HEK293T (cell line): ENCODE measurements at regions not wholly inside any gene's neighbourhood (a gene's known extent, or its start where the extent isn't known, plus 50 kb on each side); places are given as distances from the start of the nearest gene placed in this dataset.

ENCODE experiments used
- CTBP1 ChIP-seq: fragments of 450-650 bp; IDR thresholded peaks from 2 replicates; pipeline ENCODE4 v1.6.1; 2016; ENCODE audit warnings: borderline replicate concordance
- ELF4 ChIP-seq: fragments of 450-650 bp; IDR thresholded peaks from 2 replicates; pipeline ENCODE4 v1.6.1; 2017; ENCODE audit warnings: antibody characterized with exemption
- FOXK2 ChIP-seq: fragments of 450-650 bp; IDR thresholded peaks from 2 replicates; pipeline ENCODE4 v1.6.1; 2016; ENCODE audit warnings: mild to moderate bottlenecking
- FOXM1 ChIP-seq: fragments of 450-650 bp; IDR thresholded peaks from 2 replicates; pipeline ENCODE4 v1.6.1; 2017; ENCODE audit warnings: mild to moderate bottlenecking, borderline replicate concordance

GRCh38 chr1:63010913-63011660, 227.2 kb downstream of the ATG4C start:
- TF ChIP-seq FOXK2 (no peak), CTBP1 (no peak), ELF4 (no peak), FOXM1 (no peak)
